ENCODE measurements at regions not wholly inside any gene's neighbourhood (a gene's known extent, or its start where the extent isn't known, plus 50 kb on each side); places are given as distances from the start of the nearest gene placed in this dataset.
"Not testable (repeated sequence)": the region's sequence is repeated elsewhere in the genome, so short reads cannot be mapped to it uniquely, and the experiment has no call there.

DNA sequence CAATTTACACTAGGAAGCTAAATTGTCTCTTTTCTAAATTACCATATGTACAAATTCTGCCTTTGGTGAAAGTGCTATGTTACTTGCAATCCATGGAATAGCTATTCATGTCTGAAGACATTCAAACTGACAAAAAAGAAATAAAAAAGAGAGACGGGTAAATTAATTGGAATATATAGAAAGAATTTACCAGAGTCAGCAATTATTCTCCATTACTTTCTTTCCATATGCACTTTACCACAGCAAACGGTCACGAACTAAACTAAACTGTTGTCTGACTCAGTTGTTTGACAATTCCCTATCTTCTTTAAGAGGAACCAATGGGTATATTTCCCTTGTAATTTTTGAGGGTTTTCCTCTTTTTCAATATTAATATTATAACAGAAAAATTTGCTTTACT lies 85.7 kb downstream of the HOXA1 start:
- Histone ChIP-seq H3K27me3 (ENCODE audit: control insufficient read depth, insufficient read depth, low read length) (no peaks in the 10 kb centered on the region), H2AFZ (no peak overlapping the region), H3K4me2 (ENCODE audit: low read length) (no peak overlapping the region), H3K4me3 (ENCODE audit: low read depth, low read length) (no peak overlapping the region), H3K4me1 (no peaks in the 10 kb centered on the region), H3K9me3 (ENCODE audit: control insufficient read depth, low read length) (no peaks in the 10 kb centered on the region), H3K9ac (no peak overlapping the region), H3K79me2 (no peaks in the 10 kb centered on the region), H3K27ac (no peak overlapping the region), H3K36me3 (ENCODE audit: control insufficient read depth, insufficient read depth, low read length) (no peaks in the 10 kb centered on the region)
- TF ChIP-seq, protein P1, sequence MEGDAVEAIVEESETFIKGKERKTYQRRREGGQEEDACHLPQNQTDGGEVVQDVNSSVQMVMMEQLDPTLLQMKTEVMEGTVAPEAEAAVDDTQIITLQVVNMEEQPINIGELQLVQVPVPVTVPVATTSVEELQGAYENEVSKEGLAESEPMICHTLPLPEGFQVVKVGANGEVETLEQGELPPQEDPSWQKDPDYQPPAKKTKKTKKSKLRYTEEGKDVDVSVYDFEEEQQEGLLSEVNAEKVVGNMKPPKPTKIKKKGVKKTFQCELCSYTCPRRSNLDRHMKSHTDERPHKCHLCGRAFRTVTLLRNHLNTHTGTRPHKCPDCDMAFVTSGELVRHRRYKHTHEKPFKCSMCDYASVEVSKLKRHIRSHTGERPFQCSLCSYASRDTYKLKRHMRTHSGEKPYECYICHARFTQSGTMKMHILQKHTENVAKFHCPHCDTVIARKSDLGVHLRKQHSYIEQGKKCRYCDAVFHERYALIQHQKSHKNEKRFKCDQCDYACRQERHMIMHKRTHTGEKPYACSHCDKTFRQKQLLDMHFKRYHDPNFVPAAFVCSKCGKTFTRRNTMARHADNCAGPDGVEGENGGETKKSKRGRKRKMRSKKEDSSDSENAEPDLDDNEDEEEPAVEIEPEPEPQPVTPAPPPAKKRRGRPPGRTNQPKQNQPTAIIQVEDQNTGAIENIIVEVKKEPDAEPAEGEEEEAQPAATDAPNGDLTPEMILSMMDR (IDR thresholded peaks at IDR 0.05) = no peak

DNA sequence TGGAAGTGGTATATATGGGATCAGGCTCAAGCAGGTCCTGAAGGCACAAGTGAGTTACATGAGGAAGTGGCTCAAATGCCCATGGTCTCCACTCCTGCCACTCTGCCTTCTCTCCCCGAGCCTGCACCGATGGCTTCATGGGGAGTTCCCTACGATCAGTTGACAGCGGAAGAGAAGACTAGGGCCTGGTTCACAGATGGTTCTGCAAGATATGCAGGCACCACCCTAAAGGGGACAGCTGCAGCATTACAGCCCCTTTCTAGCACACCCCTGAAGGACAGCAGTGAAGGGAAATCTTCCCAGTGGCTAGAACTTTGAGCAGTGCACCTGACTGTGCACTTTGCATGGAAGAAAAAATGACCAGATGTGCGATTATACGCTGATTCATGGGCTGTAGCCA lies 95.3 kb downstream of the HOXA1 start:
- TF ChIP-seq, protein P1 (IDR thresholded peaks at IDR 0.05) = no peak
- H3K79me2 ChIP-seq = no peaks in the 10 kb centered on the region
- no peaks in the 10 kb centered on the region for H3K9me3 ChIP-seq (ENCODE audit: control insufficient read depth, low read length)
- H3K4me1 ChIP-seq = no peaks in the 10 kb centered on the region
- H3K9ac ChIP-seq = no peak overlapping the region
- H3K4me3 ChIP-seq (ENCODE audit: low read depth, low read length) = no peak overlapping the region
- H2AFZ ChIP-seq = no peak overlapping the region
- no peaks in the 10 kb centered on the region for H3K36me3 ChIP-seq (ENCODE audit: control insufficient read depth, insufficient read depth, low read length)
- no peaks in the 10 kb centered on the region for H3K27me3 ChIP-seq (ENCODE audit: control insufficient read depth, insufficient read depth, low read length)
- H3K27ac ChIP-seq = no peak overlapping the region
- no peak overlapping the region for H3K4me2 ChIP-seq (ENCODE audit: low read length)

DNA sequence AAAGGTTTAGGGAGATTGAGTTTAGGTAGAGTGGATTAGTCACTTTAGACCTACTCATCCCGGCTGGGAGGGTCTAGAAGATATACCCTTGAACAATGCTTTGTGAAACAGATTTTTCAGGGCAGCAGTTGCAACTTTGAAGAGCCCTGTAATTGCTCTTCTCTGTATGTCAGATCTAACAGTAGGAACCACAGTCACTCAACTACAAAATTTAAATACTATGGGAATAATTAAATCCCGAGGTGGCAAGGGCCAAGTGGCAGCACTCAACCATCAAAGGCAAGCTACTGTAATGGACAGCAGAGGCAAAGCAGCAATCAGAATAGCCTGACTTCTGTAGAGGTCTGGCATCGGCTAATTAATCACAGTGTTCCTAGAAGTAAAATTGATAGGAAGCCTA lies 97.5 kb downstream of the HOXA1 start:
- not testable (repeated sequence) for H3K9ac ChIP-seq; H3K27ac ChIP-seq; H3K79me2 ChIP-seq; H2AFZ ChIP-seq; H3K4me2 ChIP-seq (ENCODE audit: low read length); H3K27me3 ChIP-seq (ENCODE audit: control insufficient read depth, insufficient read depth, low read length); H3K9me3 ChIP-seq (ENCODE audit: control insufficient read depth, low read length); H3K36me3 ChIP-seq (ENCODE audit: control insufficient read depth, insufficient read depth, low read length); H3K4me3 ChIP-seq (ENCODE audit: low read depth, low read length); H3K4me1 ChIP-seq

DNA sequence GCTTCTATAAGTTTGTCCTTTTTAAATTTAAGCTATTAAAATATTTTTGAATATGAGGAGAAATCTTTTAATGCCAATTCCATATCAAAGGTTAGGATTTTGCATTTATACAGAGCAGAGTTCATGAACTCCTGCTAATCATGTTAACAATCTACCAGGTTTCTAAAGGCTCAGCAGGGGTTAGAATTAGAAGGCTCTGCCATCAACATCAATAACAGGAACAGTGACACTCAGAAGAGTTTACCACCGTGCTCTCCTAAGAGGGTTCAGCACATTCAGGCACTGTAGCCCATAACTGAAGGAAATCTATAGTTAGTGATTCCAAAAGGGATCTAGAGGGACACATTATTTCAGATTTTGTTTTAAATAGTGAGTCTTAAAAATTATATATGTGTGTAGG lies 100.1 kb downstream of the HOXA1 start:
- H3K36me3 ChIP-seq (ENCODE audit: control insufficient read depth, insufficient read depth, low read length) = no peaks in the 10 kb centered on the region
- no peak overlapping the region for H2AFZ ChIP-seq
- H3K9ac ChIP-seq = no peak overlapping the region
- no peaks in the 10 kb centered on the region for H3K9me3 ChIP-seq (ENCODE audit: control insufficient read depth, low read length)
- no peak overlapping the region for H3K27ac ChIP-seq
- no peaks in the 10 kb centered on the region for H3K27me3 ChIP-seq (ENCODE audit: control insufficient read depth, insufficient read depth, low read length)
- no peaks in the 10 kb centered on the region for H3K4me1 ChIP-seq
- TF ChIP-seq, protein P1 (IDR thresholded peaks at IDR 0.05) = no peak
- no peak overlapping the region for H3K4me2 ChIP-seq (ENCODE audit: low read length)
- no peaks in the 10 kb centered on the region for H3K79me2 ChIP-seq
- no peak overlapping the region for H3K4me3 ChIP-seq (ENCODE audit: low read depth, low read length)

DNA sequence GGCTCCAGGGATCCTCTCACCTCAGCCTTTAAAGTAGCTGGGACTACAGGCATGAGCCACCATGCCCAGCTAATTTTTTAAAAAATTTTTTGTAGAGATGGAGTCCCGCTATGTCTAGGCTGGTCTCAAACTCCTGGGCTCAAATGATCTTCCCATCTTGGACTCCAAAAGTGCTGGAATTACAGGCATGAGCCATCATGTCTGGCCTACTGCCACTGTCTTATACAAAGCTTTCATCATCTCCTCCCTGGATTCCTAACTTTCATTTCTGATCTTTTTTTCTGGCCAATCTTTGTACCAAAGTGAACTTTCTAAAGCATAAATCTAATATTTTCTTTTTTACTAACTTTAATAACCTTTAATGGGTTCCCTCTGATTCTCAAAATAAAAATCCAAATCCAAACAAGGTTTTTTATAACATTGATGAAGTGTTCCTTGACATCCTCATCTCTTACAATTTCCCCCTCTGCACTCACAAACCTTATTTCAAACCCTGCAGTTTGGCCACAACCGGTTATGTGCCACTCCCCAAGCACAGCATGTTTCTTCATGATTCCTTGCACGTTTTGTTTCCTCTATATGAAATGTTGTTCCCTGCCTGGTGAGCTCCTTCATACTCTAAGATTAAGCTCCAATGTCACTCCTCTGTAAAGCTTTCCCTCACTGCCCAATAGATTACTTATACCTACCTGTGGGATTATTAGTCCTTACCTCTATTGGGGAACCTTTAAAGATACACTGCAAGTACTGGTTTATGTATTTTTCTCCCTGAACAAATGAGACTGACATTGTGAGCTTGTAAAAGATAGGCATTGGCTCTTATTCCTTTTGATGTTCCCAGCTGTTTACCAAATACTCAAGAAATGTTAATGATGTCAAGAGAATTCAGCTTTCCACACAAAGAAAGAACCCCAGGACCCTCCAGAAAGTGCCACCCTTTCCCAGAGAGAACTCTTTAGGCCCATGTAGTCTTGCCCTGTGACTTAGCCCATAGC lies 101.7 kb downstream of the HOXA1 start:
- Histone ChIP-seq H3K79me2 (no peaks in the 10 kb centered on the region), H3K9ac (no peak overlapping the region), H3K4me1 (no peaks in the 10 kb centered on the region), H3K36me3 (ENCODE audit: control insufficient read depth, insufficient read depth, low read length) (no peaks in the 10 kb centered on the region), H3K9me3 (ENCODE audit: control insufficient read depth, low read length) (no peaks in the 10 kb centered on the region), H3K27me3 (ENCODE audit: control insufficient read depth, insufficient read depth, low read length) (no peaks in the 10 kb centered on the region), H2AFZ (no peak overlapping the region), H3K27ac (no peak overlapping the region), H3K4me3 (ENCODE audit: low read depth, low read length) (no peak overlapping the region), H3K4me2 (ENCODE audit: low read length) (no peak overlapping the region)
- TF ChIP-seq, protein P1 (IDR thresholded peaks at IDR 0.05) = no peak

Measured in parathyroid adenoma (tissue), 2 donors.